OCI-LY1 (cell line): ENCODE measurements at regions not wholly inside any gene's neighbourhood (a gene's known extent, or its start where the extent isn't known, plus 50 kb on each side); places are given as distances from the start of the nearest gene placed in this dataset.

Source experiments
- H2AFZ ChIP-seq: fragments of 200-600 bp; sonication (generic), shearing (Covaris generic); 2 replicates; pipeline ENCODE4 v1.6.0; 2014; ENCODE audit warnings: antibody characterized with exemption, mild to moderate bottlenecking, low read length
- H3F3A ChIP-seq: fragments of 200-600 bp; sonication (generic), shearing (Covaris generic); 2 replicates; pipeline ENCODE4 v1.6.0; 2014; ENCODE audit warnings: mild to moderate bottlenecking, antibody characterized with exemption, low read length, moderate library complexity; ENCODE audit not compliant: insufficient read depth
- H3K27ac ChIP-seq: fragments of 200-600 bp; sonication (generic); 2 replicates; pipeline ENCODE4 v1.5.1; 2014; ENCODE audit warnings: low read length, mixed run types, mild to moderate bottlenecking, low read depth; ENCODE audit not compliant: poor library complexity, severe bottlenecking
- H3K27me3 ChIP-seq: fragments of 200-600 bp; sonication (generic); 2 replicates; pipeline ENCODE4 v1.6.0; 2014; ENCODE audit warnings: antibody characterized with exemption, mild to moderate bottlenecking, low read length, moderate library complexity; ENCODE audit not compliant: insufficient read depth
- H3K36me3 ChIP-seq: fragments of 200-600 bp; sonication (generic); 2 replicates; pipeline ENCODE4 v1.6.1; 2014; ENCODE audit warnings: mild to moderate bottlenecking, antibody characterized with exemption, low read length, moderate library complexity, mixed read lengths; ENCODE audit not compliant: insufficient read depth
- H3K4me1 ChIP-seq: fragments of 200-600 bp; sonication (generic); 2 replicates; pipeline ENCODE4 v1.5.1; 2014; ENCODE audit warnings: mild to moderate bottlenecking, low read length, moderate library complexity; ENCODE audit not compliant: insufficient read depth, severe bottlenecking
- H3K4me2 ChIP-seq: fragments of 200-600 bp; sonication (generic), shearing (Covaris generic); 2 replicates; pipeline ENCODE4 v1.6.1; 2014; ENCODE audit warnings: low read length
- H3K4me3 ChIP-seq: fragments of 200-600 bp; sonication (generic); 2 replicates; pipeline ENCODE4 v1.5.1; 2014; ENCODE audit warnings: low read length, low read depth, mild to moderate bottlenecking, mixed read lengths; ENCODE audit not compliant: poor library complexity, severe bottlenecking
- H3K79me2 ChIP-seq: fragments of 200-600 bp; shearing (Covaris generic); 2 replicates; pipeline ENCODE4 v1.6.1; 2016; ENCODE audit warnings: mixed run types, low read length, mixed read lengths; ENCODE audit not compliant: insufficient read depth
- H3K9ac ChIP-seq: fragments of 200-600 bp; sonication (generic), shearing (Covaris generic); 2 replicates; pipeline ENCODE4 v1.6.1; 2014; ENCODE audit warnings: mild to moderate bottlenecking, low read length, mixed read lengths
- H3K9me2 ChIP-seq: fragments of 200-600 bp; sonication (generic), shearing (Covaris generic); 2 replicates; pipeline ENCODE4 v1.6.1; 2014; ENCODE audit warnings: low read depth, mild to moderate bottlenecking, low read length, mixed read lengths
- H3K9me3 ChIP-seq: fragments of 200-600 bp; shearing (Covaris generic); 2 replicates; pipeline ENCODE4 v1.6.1; 2014; ENCODE audit warnings: low read length, mixed read lengths
- H4K20me1 ChIP-seq: fragments of 200-600 bp; sonication (generic), shearing (Covaris generic); 2 replicates; pipeline ENCODE4 v1.6.0; 2016; ENCODE audit warnings: mild to moderate bottlenecking, low read length; ENCODE audit not compliant: insufficient read depth
- EZH2 ChIP-seq: fragments of 200-600 bp; sonication (generic), shearing (Covaris generic); IDR thresholded peaks from 2 replicates; pipeline ENCODE4 v1.8.0; 2017; ENCODE audit warnings: borderline replicate concordance, mixed run types, mild to moderate bottlenecking, antibody characterized with exemption, low read length, moderate library complexity, mixed read lengths
- TF ChIP-seq, protein P1 (sequence below): fragments of 200-600 bp; sonication (generic), shearing (Covaris generic); IDR thresholded peaks from 2 replicates; pipeline ENCODE4 v1.5.1; 2017; ENCODE audit warnings: mild to moderate bottlenecking, antibody characterized with exemption, low read length, moderate library complexity, mixed read lengths

DNA sequence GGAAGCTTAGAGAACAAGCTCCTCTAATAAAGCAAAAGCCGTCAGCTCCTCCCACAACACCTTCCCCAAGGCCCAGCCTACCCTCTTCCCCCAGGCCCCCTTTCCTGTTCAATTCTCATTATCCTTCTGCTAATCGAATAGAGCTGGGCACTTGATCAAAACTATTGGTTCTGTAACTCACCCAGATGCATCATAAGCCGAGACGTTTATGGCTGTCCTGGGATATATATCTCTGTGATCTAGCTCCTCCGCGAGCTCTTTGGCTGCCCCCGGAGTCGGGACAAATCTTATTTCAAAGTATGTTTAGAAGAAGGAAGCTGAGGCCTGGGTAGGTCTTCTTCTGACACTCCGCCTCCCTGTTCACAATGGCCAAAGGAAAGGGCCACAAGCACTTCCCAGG lies 88.3 kb upstream of the KLHL29 start:
- Histone ChIP-seq H3K9me2 (no peaks in the 10 kb centered on the region), H4K20me1 (no peaks in the 10 kb centered on the region), H3F3A (no peaks in the 10 kb centered on the region), H3K9ac (no peak overlapping the region), H3K4me2 (no peak overlapping the region), H2AFZ (no peak overlapping the region), H3K9me3 (no peaks in the 10 kb centered on the region), H3K27me3 (no peaks in the 10 kb centered on the region), H3K36me3 (no peaks in the 10 kb centered on the region), H3K4me1 (no peaks in the 10 kb centered on the region), H3K27ac (no peak overlapping the region), H3K4me3 (no peak overlapping the region), H3K79me2 (no peaks in the 10 kb centered on the region)
- TF ChIP-seq, protein P1, sequence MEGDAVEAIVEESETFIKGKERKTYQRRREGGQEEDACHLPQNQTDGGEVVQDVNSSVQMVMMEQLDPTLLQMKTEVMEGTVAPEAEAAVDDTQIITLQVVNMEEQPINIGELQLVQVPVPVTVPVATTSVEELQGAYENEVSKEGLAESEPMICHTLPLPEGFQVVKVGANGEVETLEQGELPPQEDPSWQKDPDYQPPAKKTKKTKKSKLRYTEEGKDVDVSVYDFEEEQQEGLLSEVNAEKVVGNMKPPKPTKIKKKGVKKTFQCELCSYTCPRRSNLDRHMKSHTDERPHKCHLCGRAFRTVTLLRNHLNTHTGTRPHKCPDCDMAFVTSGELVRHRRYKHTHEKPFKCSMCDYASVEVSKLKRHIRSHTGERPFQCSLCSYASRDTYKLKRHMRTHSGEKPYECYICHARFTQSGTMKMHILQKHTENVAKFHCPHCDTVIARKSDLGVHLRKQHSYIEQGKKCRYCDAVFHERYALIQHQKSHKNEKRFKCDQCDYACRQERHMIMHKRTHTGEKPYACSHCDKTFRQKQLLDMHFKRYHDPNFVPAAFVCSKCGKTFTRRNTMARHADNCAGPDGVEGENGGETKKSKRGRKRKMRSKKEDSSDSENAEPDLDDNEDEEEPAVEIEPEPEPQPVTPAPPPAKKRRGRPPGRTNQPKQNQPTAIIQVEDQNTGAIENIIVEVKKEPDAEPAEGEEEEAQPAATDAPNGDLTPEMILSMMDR: no peak
- TF ChIP-seq EZH2: no peak

DNA sequence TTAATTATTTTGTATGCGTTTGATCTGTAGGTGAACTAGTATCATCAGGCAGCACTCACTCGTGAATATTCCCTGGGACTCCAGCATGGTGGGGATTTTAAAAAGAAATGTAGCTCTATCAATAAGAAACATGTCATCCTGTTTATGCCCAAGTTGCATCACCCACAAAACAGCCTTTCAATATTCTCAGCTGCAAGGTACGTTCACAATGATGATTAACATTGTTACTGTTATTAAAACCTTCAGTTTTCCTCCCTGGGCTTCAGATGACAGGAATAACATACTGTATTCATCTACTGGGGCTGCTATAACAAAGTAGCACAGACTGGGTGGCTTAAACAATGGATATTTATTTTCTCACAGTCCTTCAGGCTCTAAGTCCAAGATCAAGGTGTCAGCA lies 87.9 kb upstream of the KLHL29 start:
- no peak for TF ChIP-seq EZH2
- TF ChIP-seq, protein P1: no peak

DNA sequence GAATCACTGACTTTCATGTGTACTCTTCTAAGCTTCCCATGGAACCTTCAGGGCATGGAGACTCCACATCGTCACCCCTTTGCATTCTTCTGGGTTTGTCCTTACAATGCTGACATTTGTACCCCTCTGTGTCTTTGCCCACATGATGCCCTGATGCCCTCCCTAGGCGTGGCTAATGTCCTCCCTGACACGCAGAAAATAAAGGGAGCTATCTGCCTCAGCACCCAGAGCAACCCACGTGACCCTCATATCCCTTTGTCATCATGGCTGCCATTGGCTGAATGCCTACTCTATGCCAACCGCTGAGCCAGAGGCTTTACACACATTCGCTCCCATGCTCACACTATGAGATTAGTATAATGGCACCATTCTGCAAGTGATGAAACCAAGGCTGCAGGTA lies 86.4 kb upstream of the KLHL29 start:
- H2AFZ ChIP-seq: no peak overlapping the region
- no peak overlapping the region for H3K9ac ChIP-seq
- no peak overlapping the region for H3K27ac ChIP-seq
- no peaks in the 10 kb centered on the region for H3K9me3 ChIP-seq
- no peaks in the 10 kb centered on the region for H3K4me1 ChIP-seq
- H3K79me2 ChIP-seq: no peaks in the 10 kb centered on the region
- no peak overlapping the region for H3K4me2 ChIP-seq
- no peaks in the 10 kb centered on the region for H3K36me3 ChIP-seq
- no peak for TF ChIP-seq EZH2
- TF ChIP-seq, protein P1: no peak
- H3K27me3 ChIP-seq: no peaks in the 10 kb centered on the region
- no peaks in the 10 kb centered on the region for H3K9me2 ChIP-seq
- H3F3A ChIP-seq: no peaks in the 10 kb centered on the region
- H3K4me3 ChIP-seq: no peak overlapping the region
- H4K20me1 ChIP-seq: no peaks in the 10 kb centered on the region

More for the DNA sequence above, 87.9 kb upstream of the KLHL29 start:
- no peak overlapping the region for H3K9ac ChIP-seq
- H3K4me2 ChIP-seq: no peak overlapping the region
- no peaks in the 10 kb centered on the region for H3K79me2 ChIP-seq
- H4K20me1 ChIP-seq: no peaks in the 10 kb centered on the region
- H3F3A ChIP-seq: no peaks in the 10 kb centered on the region
- H3K27me3 ChIP-seq: no peaks in the 10 kb centered on the region
- no peaks in the 10 kb centered on the region for H3K4me1 ChIP-seq
- no peaks in the 10 kb centered on the region for H3K9me3 ChIP-seq
- H3K27ac ChIP-seq: no peak overlapping the region
- no peaks in the 10 kb centered on the region for H3K36me3 ChIP-seq
- no peak overlapping the region for H3K4me3 ChIP-seq
- H3K9me2 ChIP-seq: no peaks in the 10 kb centered on the region
- H2AFZ ChIP-seq: no peak overlapping the region
